K562 (cell line): ENCODE measurements at regions not wholly inside any gene's neighbourhood (a gene's known extent, or its start where the extent isn't known, plus 50 kb on each side); places are given as distances from the start of the nearest gene placed in this dataset.

Source experiments
- FOXJ3 ChIP-seq: sonication (generic); formaldehyde crosslinking; IDR thresholded peaks from 2 replicates; pipeline ENCODE4 v1.4.0; 2020; ENCODE audit warnings: mild to moderate bottlenecking, missing genetic modification reagents
- KDM4B ChIP-seq, 2 experiments: fragments of 450-650 bp in 1 of 2; sonication (generic) in 1 of 2; IDR thresholded peaks; 2 replicates each; pipeline ENCODE4 v1.6.1; 2016 to 2017; ENCODE audit warnings: borderline replicate concordance in 2 of 2, antibody characterized with exemption in 1 of 2, low read depth in 1 of 2, mild to moderate bottlenecking in 1 of 2

- TF ChIP-seq KDM4B (IDR thresholded peaks at IDR 0.05; ENCODE audit: borderline replicate concordance in 2 of 2, low read depth in 1 of 2) (no peak), FOXJ3 (CRISPR knock-in tag) (no peak)
These were observed 295.5 kb upstream of the DPYD start for GRCh38 chr1:98216304-98216703.
